ENCODE measurements at regions not wholly inside any gene's neighbourhood (a gene's known extent, or its start where the extent isn't known, plus 50 kb on each side); places are given as distances from the start of the nearest gene placed in this dataset.
A peak's percentile ranks its signal among the peaks of the same experiment; 100 is the strongest.

DNA sequence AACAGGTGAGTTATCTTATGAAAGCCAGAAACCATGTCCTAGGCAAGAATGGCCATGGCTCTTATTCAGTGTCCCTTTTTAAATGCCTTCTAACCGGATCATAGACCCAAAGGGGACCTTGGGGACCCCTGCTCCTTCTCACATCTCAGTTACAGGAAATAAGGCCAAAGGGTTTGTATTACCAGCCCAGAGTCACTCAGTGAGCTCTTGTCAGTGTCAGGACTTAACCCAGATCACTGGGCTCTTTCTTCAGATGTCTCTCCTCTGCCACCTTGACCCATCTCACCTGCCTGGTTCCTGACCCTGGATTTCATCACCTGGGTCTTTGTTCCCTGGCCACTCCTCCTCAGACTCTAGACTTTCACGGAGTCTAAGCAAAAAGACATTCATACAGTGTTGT is 556.7 kb downstream of the CMPK2 start:
- H2AK5ac ChIP-seq (ENCODE audit: low read depth, low read length), result no peak overlapping the region
- ChIA-PET CTCF (ENCODE audit: partially characterized antibody) (no interaction called here), POLR2A (ENCODE audit: partially characterized antibody) (no interaction called here)
- H3K79me2 ChIP-seq (ENCODE audit: control insufficient read depth in 1 of 2, insufficient read depth in 2 of 2, low read length in 2 of 2), result no peaks in the 10 kb centered on the region
- no peak overlapping the region for H3K4me2 ChIP-seq (ENCODE audit: insufficient read depth in 1 of 2, low read depth in 2 of 2, low read length in 2 of 2)
- no peak overlapping the region for H2BK12ac ChIP-seq (ENCODE audit: low read depth, low read length)
- no peak overlapping the region for H2BK15ac ChIP-seq (ENCODE audit: low read length)
- H3K9me3 ChIP-seq (ENCODE audit: insufficient read depth in 2 of 2, low read depth in 1 of 2, low read length in 1 of 2), result no peaks in the 10 kb centered on the region
- H3K9ac ChIP-seq (replicated peaks in 1 of 4; ENCODE audit: extremely low read depth in 1 of 4, low read depth in 3 of 4, low read length in 3 of 4), result no peak overlapping the region
- H3K18ac ChIP-seq (ENCODE audit: extremely low read depth, low read length), result no peak overlapping the region
- FAIRE-seq (no peak), DNase-seq (ENCODE audit: low read depth in 1 of 2, low spot score in 2 of 2) (no peak)
- H3K56ac ChIP-seq (replicated peaks; ENCODE audit: insufficient read length, low read depth, low read length), result no peak overlapping the region
- no peaks in the 10 kb centered on the region for H3K4me1 ChIP-seq (replicated peaks in 1 of 4; ENCODE audit: control insufficient read depth in 3 of 4, insufficient read depth in 4 of 4, low read length in 3 of 4)
- 0 out of 2 replicates have a peak overlapping the region, but pooled peaks have one; percentile 21 for H2AFZ ChIP-seq (ENCODE audit: low read length)
- H3K14ac ChIP-seq (ENCODE audit: insufficient read length), result no peak overlapping the region
- no peaks in the 10 kb centered on the region for H3K23me2 ChIP-seq (ENCODE audit: low read depth, low read length)
- TF ChIP-seq MAFK (IDR thresholded peaks at IDR 0.05; ENCODE audit: low read depth, low read length), result no peak
- no peak for TF ChIP-seq TEAD4 (IDR thresholded peaks at IDR 0.05; ENCODE audit: low read depth, low read length)
- H2BK120ac ChIP-seq (replicated peaks; ENCODE audit: low read depth, low read length), result no peak overlapping the region
- H2BK20ac ChIP-seq (ENCODE audit: low read length), result no peak overlapping the region
- H4K5ac ChIP-seq (ENCODE audit: insufficient read length, low read depth, low read length), result no peak overlapping the region
- H3K79me1 ChIP-seq (ENCODE audit: low read depth, low read length), result no peaks in the 10 kb centered on the region
- H4K91ac ChIP-seq (replicated peaks; ENCODE audit: insufficient read length, low read length), result no peak overlapping the region
- H3K27me3 ChIP-seq (replicated peaks in 1 of 4; ENCODE audit: control insufficient read depth in 3 of 4, extremely low read depth in 1 of 4, insufficient read depth in 3 of 4, low read length in 3 of 4), result no peaks in the 10 kb centered on the region
- H3K23ac ChIP-seq (ENCODE audit: insufficient read length), result no peak overlapping the region
- WGBS, 2 experiments (ENCODE audit: extremely low coverage in 1 of 2, insufficient coverage in 1 of 2, insufficient read length in 1 of 2, insufficient replicate concordance in 2 of 2, low coverage in 1 of 2, low lambda C conversion rate in 2 of 2, missing lambda C conversion rate in 1 of 2), result 88% methylated on average over 2 of the region's 2 CpGs; no CpG with 5 or more reads in 1 of the 2 experiments
- H2BK5ac ChIP-seq (ENCODE audit: low read depth, low read length), result no peak overlapping the region
- no peaks in the 10 kb centered on the region for H4K20me1 ChIP-seq (replicated peaks in 1 of 2; ENCODE audit: control insufficient read depth in 1 of 2, insufficient read depth in 2 of 2, low read length in 2 of 2)
- no peak overlapping the region for H3K4me3 ChIP-seq (ENCODE audit: extremely low read depth in 1 of 4, insufficient read depth in 2 of 4, low read depth in 3 of 4, low read length in 4 of 4)
- no peaks in the 10 kb centered on the region for H3K36me3 ChIP-seq (ENCODE audit: control insufficient read depth in 2 of 4, insufficient read depth in 4 of 4, low read length in 3 of 4)
- no peak overlapping the region for H3K4ac ChIP-seq (replicated peaks; ENCODE audit: insufficient read length, low read depth, low read length)
- no peak overlapping the region for H4K8ac ChIP-seq (ENCODE audit: extremely low read depth, insufficient read depth, low read length)
- H3K27ac ChIP-seq (ENCODE audit: low read depth, low read length), result no peak overlapping the region

All from H1 (cell line).